Gastrocnemius medialis (tissue), 4 donors: ENCODE measurements at regions not wholly inside any gene's neighbourhood (a gene's known extent, or its start where the extent isn't known, plus 50 kb on each side); places are given as distances from the start of the nearest gene placed in this dataset.

ENCODE experiments used
- CTCF ChIP-seq, 5 experiments: fragments of 450-650 bp in 3 of 5; fragments of 200-600 bp in 2 of 5; sonication (generic) in 2 of 5; IDR thresholded peaks in 4 of 5; conservative IDR thresholded peaks in 1 of 5; 1 replicate in 4 of 5; 2 replicates in 1 of 5; pipeline ENCODE4 v1.5.1; 2016 to 2019; ENCODE audit warnings: antibody characterized with exemption in 5 of 5, mild to moderate bottlenecking in 3 of 5, moderate library complexity in 3 of 5
- POLR2A ChIP-seq, 2 donors: fragments of 450-650 bp; IDR thresholded peaks; one replicate each; pipeline ENCODE4 v1.6.1; 2017; ENCODE audit warnings: antibody characterized with exemption in 2 of 2, mild to moderate bottlenecking in 2 of 2, moderate library complexity in 2 of 2

GRCh38 chr10:2604891-2605290 lies 462.5 kb upstream of the PFKP start:
- TF ChIP-seq POLR2A (IDR thresholded peaks at IDR 0.05) (no peak), CTCF (IDR thresholded peaks at IDR 0.05 in 4 of 5, conservative IDR thresholded peaks at IDR 0.05 in 1 of 5) (no peak)
